SJCRH30 (cell line): ENCODE measurements at regions not wholly inside any gene's neighbourhood (a gene's known extent, or its start where the extent isn't known, plus 50 kb on each side); places are given as distances from the start of the nearest gene placed in this dataset.
"Not testable (repeated sequence)": the region's sequence is repeated elsewhere in the genome, so short reads cannot be mapped to it uniquely, and the experiment has no call there.

Source experiments
- DNase-seq, 2 experiments: peaks; one replicate each; pipeline ENCODE4 v3.0.0-alpha.2; 2015 to 2020
- H3K27ac ChIP-seq: fragments of 250-450 bp; sonication (Bioruptor Pico); 2 replicates; pipeline ENCODE4 v1.5.1; 2020; ENCODE audit warnings: mild to moderate bottlenecking, moderate library complexity
- H3K27me3 ChIP-seq: fragments of 250-450 bp; sonication (Bioruptor Pico); 2 replicates; pipeline ENCODE4 v1.5.1; 2020; ENCODE audit warnings: mild to moderate bottlenecking, moderate library complexity
- H3K36me3 ChIP-seq: fragments of 250-450 bp; sonication (Bioruptor Pico); 2 replicates; pipeline ENCODE4 v1.5.1; 2020; ENCODE audit warnings: mild to moderate bottlenecking, moderate library complexity
- H3K4me1 ChIP-seq: fragments of 250-450 bp; sonication (Bioruptor Pico); 2 replicates; pipeline ENCODE4 v1.5.1; 2020; ENCODE audit warnings: mild to moderate bottlenecking, moderate library complexity
- H3K4me3 ChIP-seq: fragments of 250-450 bp; sonication (Bioruptor Pico); 2 replicates; pipeline ENCODE4 v1.5.1; 2020; ENCODE audit warnings: mild to moderate bottlenecking, moderate library complexity
- H3K9me3 ChIP-seq: fragments of 250-450 bp; sonication (Bioruptor Pico); replicated peaks from 2 replicates; pipeline ENCODE4 v1.5.1; 2020; ENCODE audit warnings: mild to moderate bottlenecking, moderate library complexity

DNA sequence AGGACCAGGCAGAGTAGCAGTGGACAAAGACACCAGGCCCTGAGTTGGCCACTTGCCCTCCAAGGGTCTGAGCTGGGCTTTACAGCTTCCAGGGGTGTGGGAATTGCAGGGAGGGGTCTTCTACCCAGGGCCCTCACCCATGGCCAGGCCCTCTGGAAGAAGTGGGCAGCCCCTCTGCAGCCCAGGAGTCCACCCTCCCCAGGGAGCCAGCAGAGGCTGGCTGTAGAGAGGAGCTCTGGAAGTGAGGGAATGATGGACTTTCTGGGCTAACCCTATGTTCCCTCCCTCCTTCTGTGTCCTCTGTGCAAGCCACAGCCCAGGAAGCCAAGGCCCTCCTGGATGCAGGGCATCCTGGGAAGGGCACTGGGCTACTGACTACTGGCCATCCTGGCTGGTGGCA, 232.3 kb downstream of the POTEH start:
- not testable (repeated sequence) for H3K9me3 ChIP-seq, DNase-seq, H3K27me3 ChIP-seq, H3K27ac ChIP-seq, H3K36me3 ChIP-seq, H3K4me1 ChIP-seq, H3K4me3 ChIP-seq

DNA sequence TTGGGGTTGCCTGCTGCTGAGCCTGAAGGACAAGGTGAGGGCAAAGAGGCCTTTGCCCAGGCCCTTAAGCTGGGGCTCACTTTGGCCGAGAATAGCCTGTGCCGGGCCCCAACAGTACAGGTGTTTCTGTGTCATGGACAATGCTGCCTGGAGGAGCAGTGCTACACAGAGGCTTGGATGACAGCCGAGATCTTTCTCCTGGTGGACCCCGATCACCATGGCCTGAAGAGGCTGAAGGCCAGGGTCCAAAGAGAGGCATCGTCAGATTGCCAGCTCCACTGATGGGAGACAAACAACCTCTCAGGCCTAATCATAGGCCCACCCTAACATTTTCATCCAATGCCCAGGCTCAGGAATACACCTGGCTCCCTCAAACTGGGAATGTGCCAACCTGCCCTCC, 232.8 kb downstream of the POTEH start:
- DNase-seq, H3K4me3 ChIP-seq, H3K9me3 ChIP-seq, H3K27me3 ChIP-seq, H3K36me3 ChIP-seq, H3K27ac ChIP-seq, H3K4me1 ChIP-seq: not testable (repeated sequence)

GRCh38 chr22:15924820-15925219, 235.0 kb downstream of the POTEH start:
- H3K4me3 ChIP-seq, DNase-seq: not testable (repeated sequence)

DNA sequence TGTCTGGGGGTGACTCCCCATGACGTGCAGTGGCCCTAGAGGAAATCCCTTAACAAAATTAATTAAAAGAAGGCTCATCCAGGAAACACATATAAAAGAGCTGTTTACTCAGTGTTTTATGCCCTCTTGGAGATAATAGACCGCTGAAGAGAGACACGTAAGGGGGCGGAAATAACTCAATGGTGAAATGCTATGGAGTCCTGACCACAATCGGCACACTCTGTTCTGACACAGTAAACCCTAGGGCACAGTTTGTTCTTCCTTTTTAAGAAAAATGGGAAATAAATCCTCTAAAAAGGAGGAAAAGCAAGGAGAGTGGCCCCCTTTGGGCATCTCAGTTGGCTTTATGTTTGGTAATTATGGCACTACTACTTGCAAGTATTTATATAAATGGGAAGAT, 237.3 kb downstream of the POTEH start:
- not testable (repeated sequence) for H3K27ac ChIP-seq, H3K9me3 ChIP-seq, DNase-seq, H3K27me3 ChIP-seq, H3K4me1 ChIP-seq, H3K36me3 ChIP-seq, H3K4me3 ChIP-seq

More at GRCh38 chr22:15924820-15925219, 235.0 kb downstream of the POTEH start:
- not testable (repeated sequence) for H3K27ac ChIP-seq, H3K36me3 ChIP-seq, H3K9me3 ChIP-seq, H3K4me1 ChIP-seq, H3K27me3 ChIP-seq
